ENCODE measurements at regions not wholly inside any gene's neighbourhood (a gene's known extent, or its start where the extent isn't known, plus 50 kb on each side); places are given as distances from the start of the nearest gene placed in this dataset.

DNA sequence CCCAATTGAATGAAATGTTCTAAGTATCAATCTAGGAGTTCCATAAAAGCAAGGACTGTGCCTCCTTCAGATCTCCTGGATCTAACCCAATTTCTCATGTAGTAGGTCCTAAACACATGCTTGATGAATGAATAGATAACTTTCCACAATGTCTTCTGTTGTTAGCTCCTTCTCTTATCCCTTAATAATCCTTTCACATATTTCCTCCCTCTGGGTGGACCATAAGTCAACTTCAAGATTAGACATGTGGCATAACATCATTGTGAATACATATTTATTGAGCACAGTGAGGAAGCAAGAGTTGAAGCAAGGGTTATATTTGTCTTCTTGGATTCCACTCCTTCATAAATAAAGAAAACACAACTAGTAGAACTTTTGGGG lies 108.6 kb upstream of the EGFLAM start:
- Histone ChIP-seq H3K9me3 (ENCODE audit: control insufficient read depth, insufficient read depth, low read depth, low read length) (no peaks in the 10 kb centered on the region), H3K4me1 (ENCODE audit: control insufficient read depth, insufficient read depth, low read length) (no peaks in the 10 kb centered on the region), H3K36me3 (ENCODE audit: control insufficient read depth in 2 of 2, insufficient read depth in 1 of 2, low read length in 2 of 2) (no peaks in the 10 kb centered on the region), H3K4me3 (ENCODE audit: low read depth, low read length) (no peak overlapping the region), H3K27ac (ENCODE audit: extremely low read depth, low read depth, low read length) (no peak overlapping the region)
- CTCF ChIA-PET, result no interaction called here
- POLR2A ChIA-PET, result no interaction called here
- no peak for TF ChIP-seq PRDM2 (tag by site-specific recombination; IDR thresholded peaks at IDR 0.05; ENCODE audit: borderline replicate concordance)
- no peak for TF ChIP-seq ZNF169 (tag by site-specific recombination; IDR thresholded peaks at IDR 0.05)
- TF ChIP-seq ZNF350 (tag by site-specific recombination; IDR thresholded peaks at IDR 0.05), result no peak
- no peak for TF ChIP-seq HOXA7 (CRISPR knock-in tag; IDR thresholded peaks at IDR 0.05; ENCODE audit: borderline replicate concordance)
- TF ChIP-seq ZNF302 (tag by site-specific recombination; IDR thresholded peaks at IDR 0.05; ENCODE audit: low read depth), result no peak
- no peak for TF ChIP-seq ZNF341 (tag by site-specific recombination; IDR thresholded peaks at IDR 0.05; ENCODE audit: low read depth)
- TF ChIP-seq ZNF585B (tag by site-specific recombination; IDR thresholded peaks at IDR 0.05), result no peak
- TF ChIP-seq RBAK (tag by site-specific recombination; IDR thresholded peaks at IDR 0.05), result no peak
- TF ChIP-seq ZNF416 (tag by site-specific recombination; IDR thresholded peaks at IDR 0.05), result no peak
- no peak for TF ChIP-seq ZNF211 (tag by site-specific recombination; IDR thresholded peaks at IDR 0.05; ENCODE audit: low read depth)
- TF ChIP-seq ZNF266 (tag by site-specific recombination; IDR thresholded peaks at IDR 0.05; ENCODE audit: low read depth), result no peak
- TF ChIP-seq, protein P1, sequence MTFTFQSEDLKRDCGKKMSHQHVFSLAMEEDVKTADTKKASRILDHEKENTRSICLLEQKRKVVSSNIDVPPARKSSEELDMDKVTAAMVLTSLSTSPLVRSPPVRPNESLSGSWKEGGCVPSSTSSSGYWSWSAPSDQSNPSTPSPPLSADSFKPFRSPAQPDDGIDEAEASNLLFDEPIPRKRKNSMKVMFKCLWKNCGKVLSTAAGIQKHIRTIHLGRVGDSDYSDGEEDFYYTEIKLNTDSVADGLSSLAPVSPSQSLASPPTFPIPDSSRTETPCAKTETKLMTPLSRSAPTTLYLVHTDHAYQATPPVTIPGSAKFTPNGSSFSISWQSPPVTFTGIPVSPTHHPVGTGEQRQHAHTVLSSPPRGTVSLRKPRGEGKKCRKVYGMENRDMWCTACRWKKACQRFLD (tag by site-specific recombination; IDR thresholded peaks at IDR 0.05), result no peak
- no peak for TF ChIP-seq ZBTB21 (tag by site-specific recombination; IDR thresholded peaks at IDR 0.05)
- TF ChIP-seq ZFP3 (tag by site-specific recombination; IDR thresholded peaks at IDR 0.05; ENCODE audit: low read depth), result no peak
- no peak for TF ChIP-seq ZNF19 (tag by site-specific recombination; IDR thresholded peaks at IDR 0.05; ENCODE audit: low read depth)
- TF ChIP-seq ZNF138 (tag by site-specific recombination; IDR thresholded peaks at IDR 0.05; ENCODE audit: borderline replicate concordance), result no peak
- TF ChIP-seq ZNF830 (tag by site-specific recombination; IDR thresholded peaks at IDR 0.05; ENCODE audit: low read depth), result no peak
- no peak for TF ChIP-seq ZNF791 (tag by site-specific recombination; IDR thresholded peaks at IDR 0.05)
- TF ChIP-seq KLF1 (tag by site-specific recombination; IDR thresholded peaks at IDR 0.05), result no peak
- TF ChIP-seq ZNF658 (tag by site-specific recombination; IDR thresholded peaks at IDR 0.05), result no peak

DNA sequence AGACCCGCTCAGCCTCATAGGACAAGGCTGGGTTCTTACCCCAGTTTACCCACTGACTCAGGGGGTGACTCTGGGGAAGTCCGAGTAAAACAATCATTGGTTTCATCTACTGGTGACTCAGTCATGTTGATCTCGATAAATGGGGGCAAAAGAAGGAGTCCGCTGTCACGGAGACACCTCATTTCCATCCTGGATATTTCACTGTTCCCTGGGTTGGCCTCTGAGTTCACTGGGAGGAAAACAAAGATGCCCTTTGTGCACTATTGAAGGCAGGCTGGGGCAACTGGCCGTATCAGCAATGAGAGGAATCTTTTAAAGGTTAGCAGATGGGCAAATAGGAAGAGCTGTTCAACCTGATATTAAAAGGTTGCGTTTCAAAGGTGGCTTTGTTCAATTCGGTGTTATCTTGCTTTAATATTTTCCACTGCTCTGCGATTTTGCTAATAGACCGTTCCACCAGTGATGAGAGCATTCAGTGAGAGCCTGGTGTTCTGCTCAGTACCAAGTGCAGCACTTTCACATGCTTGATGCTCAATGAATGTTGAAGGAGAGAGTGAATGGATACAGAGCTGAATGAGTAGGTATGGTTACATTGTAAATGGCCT lies 110.2 kb upstream of the EGFLAM start:
- TF ChIP-seq ZNF157 (tag by site-specific recombination; IDR thresholded peaks at IDR 0.05) (no peak), ZNF366 (tag by site-specific recombination; conservative IDR thresholded peaks at IDR 0.05) (no peak)
- TF ChIP-seq, protein P2, sequence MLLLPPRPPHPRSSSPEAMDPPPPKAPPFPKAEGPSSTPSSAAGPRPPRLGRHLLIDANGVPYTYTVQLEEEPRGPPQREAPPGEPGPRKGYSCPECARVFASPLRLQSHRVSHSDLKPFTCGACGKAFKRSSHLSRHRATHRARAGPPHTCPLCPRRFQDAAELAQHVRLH (tag by site-specific recombination; IDR thresholded peaks at IDR 0.05), result no peak
- ChIA-PET POLR2A (no interaction called here), CTCF (no interaction called here)
- no peak overlapping the region for H3K27ac ChIP-seq (ENCODE audit: extremely low read depth, low read depth, low read length)
- no peaks in the 10 kb centered on the region for H3K36me3 ChIP-seq (ENCODE audit: control insufficient read depth in 2 of 2, insufficient read depth in 1 of 2, low read length in 2 of 2)
- H3K9me3 ChIP-seq (ENCODE audit: control insufficient read depth, insufficient read depth, low read depth, low read length), result no peaks in the 10 kb centered on the region
- no peak overlapping the region for H3K4me3 ChIP-seq (ENCODE audit: low read depth, low read length)
- no peaks in the 10 kb centered on the region for H3K4me1 ChIP-seq (ENCODE audit: control insufficient read depth, insufficient read depth, low read length)

Measured in HEK293 (cell line).